Glutamatergic neuron (in vitro differentiated cells): ENCODE measurements at regions not wholly inside any gene's neighbourhood (a gene's known extent, or its start where the extent isn't known, plus 50 kb on each side); places are given as distances from the start of the nearest gene placed in this dataset.
A peak's percentile ranks its signal among the peaks of the same experiment; 100 is the strongest.

Experiments used
- DNase-seq: peaks from one replicate; pipeline ENCODE4 v3.0.0; 2022
- H3K27ac Mint-ChIP-seq: one replicate; pipeline ENCODE4 v1.8.0; 2020; ENCODE audit warnings: mild to moderate bottlenecking, mixed read lengths, inconsistent platforms; ENCODE audit not compliant: unreplicated experiment
- H3K27me3 Mint-ChIP-seq: one replicate; pipeline ENCODE4 v1.8.0; 2020; ENCODE audit warnings: mild to moderate bottlenecking, moderate library complexity, mixed read lengths, inconsistent platforms; ENCODE audit not compliant: unreplicated experiment
- H3K36me3 Mint-ChIP-seq: one replicate; pipeline ENCODE4 v1.8.0; 2020; ENCODE audit warnings: mild to moderate bottlenecking, mixed read lengths, inconsistent platforms; ENCODE audit not compliant: unreplicated experiment
- H3K4me1 Mint-ChIP-seq: one replicate; pipeline ENCODE4 v1.8.0; 2020; ENCODE audit warnings: mild to moderate bottlenecking, low read depth, mixed read lengths, inconsistent platforms; ENCODE audit not compliant: unreplicated experiment
- H3K4me3 Mint-ChIP-seq: one replicate; pipeline ENCODE4 v1.8.0; 2020; ENCODE audit warnings: mild to moderate bottlenecking, mixed read lengths, inconsistent platforms; ENCODE audit not compliant: unreplicated experiment
- H3K9me3 Mint-ChIP-seq: one replicate; pipeline ENCODE4 v1.8.0; 2020; ENCODE audit warnings: mild to moderate bottlenecking, moderate library complexity, mixed read lengths, inconsistent platforms; ENCODE audit not compliant: unreplicated experiment
- CTCF ChIP-seq: fragments of 200-600 bp; sonication (generic); IDR thresholded peaks from one replicate; pipeline ENCODE4 v1.5.0; 2021; ENCODE audit not compliant: partially characterized antibody, unreplicated experiment

- Mint-ChIP-seq H3K27me3 (peaks cover 9% of the 10 kb centered on the region), H3K4me1 (peaks cover 64% of the 10 kb centered on the region), H3K27ac (peak overlapping the region; percentile 84), H3K4me3 (peak overlapping the region; percentile 33), H3K9me3 (peaks cover 7% of the 10 kb centered on the region), H3K36me3 (no peaks in the 10 kb centered on the region)
- TF ChIP-seq CTCF = no peak
- no peak for DNase-seq
Observed at GRCh38 chr1:244106837-244107493, 55.9 kb downstream of the ZBTB18 start.

- Mint-ChIP-seq H3K9me3 (no peaks in the 10 kb centered on the region), H3K4me1 (peaks cover 40% of the 10 kb centered on the region), H3K36me3 (no peaks in the 10 kb centered on the region), H3K4me3 (no peak overlapping the region), H3K27me3 (no peaks in the 10 kb centered on the region), H3K27ac (no peak overlapping the region)
- DNase-seq = no peak
- no peak for TF ChIP-seq CTCF
Observed at GRCh38 chr1:244111027-244111426, 59.9 kb downstream of the ZBTB18 start.

GRCh38 chr1:244112041-244112440 lies 61.0 kb downstream of the ZBTB18 start:
- Mint-ChIP-seq H3K36me3 (no peaks in the 10 kb centered on the region), H3K27ac (no peak overlapping the region), H3K4me1 (peaks cover 33% of the 10 kb centered on the region), H3K4me3 (no peak overlapping the region), H3K9me3 (no peaks in the 10 kb centered on the region), H3K27me3 (no peaks in the 10 kb centered on the region)
- no peak for TF ChIP-seq CTCF
- DNase-seq = no peak

GRCh38 chr1:244112636-244113035 lies 61.6 kb downstream of the ZBTB18 start:
- H3K4me3 Mint-ChIP-seq = no peak overlapping the region
- H3K27ac Mint-ChIP-seq = no peak overlapping the region
- H3K9me3 Mint-ChIP-seq = peaks cover under 1% of the 10 kb centered on the region
- DNase-seq = no peak
- no peaks in the 10 kb centered on the region for H3K27me3 Mint-ChIP-seq
- H3K4me1 Mint-ChIP-seq = peaks cover 31% of the 10 kb centered on the region
- no peaks in the 10 kb centered on the region for H3K36me3 Mint-ChIP-seq
- no peak for TF ChIP-seq CTCF

- Mint-ChIP-seq H3K27me3 (no peaks in the 10 kb centered on the region), H3K4me3 (no peak overlapping the region), H3K4me1 (peaks cover 37% of the 10 kb centered on the region), H3K27ac (no peak overlapping the region), H3K9me3 (peaks cover 3% of the 10 kb centered on the region), H3K36me3 (no peaks in the 10 kb centered on the region)
- no peak for TF ChIP-seq CTCF
- DNase-seq = no peak
Observed at GRCh38 chr1:244113532-244114320, 62.6 kb downstream of the ZBTB18 start.
